GM12874 (cell line): ENCODE measurements at regions not wholly inside any gene's neighbourhood (a gene's known extent, or its start where the extent isn't known, plus 50 kb on each side); places are given as distances from the start of the nearest gene placed in this dataset.

ENCODE experiments used
- TF ChIP-seq, protein P1 (sequence below): IDR thresholded peaks from 2 replicates; pipeline ENCODE4 v1.5.1; 2011; ENCODE audit warnings: low read depth, mild to moderate bottlenecking, control low read depth, low read length, moderate library complexity; ENCODE audit not compliant: insufficient read depth

DNA sequence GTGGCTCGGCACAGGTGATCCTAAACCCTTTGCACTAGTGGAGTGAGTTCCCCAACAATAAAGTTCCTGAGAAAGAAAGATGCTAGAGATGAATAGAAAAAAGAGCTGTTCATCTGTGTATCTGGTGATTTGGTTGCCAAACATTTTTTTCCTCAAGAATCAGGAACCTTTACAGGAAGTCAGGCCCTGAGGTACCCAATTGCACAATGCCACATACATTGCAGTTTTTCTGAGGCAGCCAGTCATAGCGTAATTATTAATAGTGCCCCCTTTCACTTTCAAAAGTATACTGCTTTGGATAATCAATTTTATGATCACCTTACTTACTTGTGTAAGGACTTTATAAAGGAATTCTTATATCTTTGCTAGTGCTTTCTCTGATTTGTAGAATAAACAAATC, 346.3 kb upstream of the POU3F1 start:
- TF ChIP-seq, protein P1, sequence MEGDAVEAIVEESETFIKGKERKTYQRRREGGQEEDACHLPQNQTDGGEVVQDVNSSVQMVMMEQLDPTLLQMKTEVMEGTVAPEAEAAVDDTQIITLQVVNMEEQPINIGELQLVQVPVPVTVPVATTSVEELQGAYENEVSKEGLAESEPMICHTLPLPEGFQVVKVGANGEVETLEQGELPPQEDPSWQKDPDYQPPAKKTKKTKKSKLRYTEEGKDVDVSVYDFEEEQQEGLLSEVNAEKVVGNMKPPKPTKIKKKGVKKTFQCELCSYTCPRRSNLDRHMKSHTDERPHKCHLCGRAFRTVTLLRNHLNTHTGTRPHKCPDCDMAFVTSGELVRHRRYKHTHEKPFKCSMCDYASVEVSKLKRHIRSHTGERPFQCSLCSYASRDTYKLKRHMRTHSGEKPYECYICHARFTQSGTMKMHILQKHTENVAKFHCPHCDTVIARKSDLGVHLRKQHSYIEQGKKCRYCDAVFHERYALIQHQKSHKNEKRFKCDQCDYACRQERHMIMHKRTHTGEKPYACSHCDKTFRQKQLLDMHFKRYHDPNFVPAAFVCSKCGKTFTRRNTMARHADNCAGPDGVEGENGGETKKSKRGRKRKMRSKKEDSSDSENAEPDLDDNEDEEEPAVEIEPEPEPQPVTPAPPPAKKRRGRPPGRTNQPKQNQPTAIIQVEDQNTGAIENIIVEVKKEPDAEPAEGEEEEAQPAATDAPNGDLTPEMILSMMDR, result no peak

DNA sequence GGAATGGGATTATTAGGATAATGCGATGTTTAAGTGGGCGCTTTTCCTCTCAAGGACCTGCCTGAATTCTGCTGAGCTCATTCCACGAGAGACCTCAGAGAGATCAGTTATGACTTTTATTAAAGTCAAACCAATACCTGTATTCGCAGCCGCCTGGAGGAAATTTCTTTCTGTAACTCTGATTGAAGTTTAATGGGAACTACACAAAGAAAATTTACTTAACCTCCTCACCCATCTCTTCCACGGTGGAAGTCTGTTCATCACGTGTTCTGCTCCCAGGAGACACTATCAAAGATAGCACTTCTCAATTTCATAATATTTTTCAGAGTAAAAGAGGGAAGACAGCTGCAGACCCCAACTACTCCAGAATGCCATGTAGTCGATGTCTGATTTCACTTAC, 334.7 kb upstream of the POU3F1 start:
- TF ChIP-seq, protein P1, result no peak

DNA sequence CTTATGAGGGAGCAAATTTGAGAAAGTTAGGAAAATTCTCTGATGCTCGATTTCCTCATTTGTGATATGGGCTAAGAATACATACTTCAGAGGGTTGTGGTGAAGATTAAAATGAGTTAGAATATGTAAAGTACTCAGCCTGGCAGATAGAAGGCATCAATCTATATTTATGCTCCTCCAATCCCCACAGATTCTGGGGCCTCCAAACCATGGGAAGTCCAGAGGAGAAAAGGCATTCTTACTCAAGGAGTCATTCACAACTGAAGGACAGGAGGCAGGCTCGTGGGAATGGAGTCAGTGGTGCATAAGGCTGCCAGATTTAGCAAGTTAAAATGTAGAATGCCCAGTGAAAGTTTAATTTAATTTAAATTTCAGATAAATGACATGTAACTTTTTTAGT, 330.0 kb upstream of the POU3F1 start:
- TF ChIP-seq, protein P1, result no peak

DNA sequence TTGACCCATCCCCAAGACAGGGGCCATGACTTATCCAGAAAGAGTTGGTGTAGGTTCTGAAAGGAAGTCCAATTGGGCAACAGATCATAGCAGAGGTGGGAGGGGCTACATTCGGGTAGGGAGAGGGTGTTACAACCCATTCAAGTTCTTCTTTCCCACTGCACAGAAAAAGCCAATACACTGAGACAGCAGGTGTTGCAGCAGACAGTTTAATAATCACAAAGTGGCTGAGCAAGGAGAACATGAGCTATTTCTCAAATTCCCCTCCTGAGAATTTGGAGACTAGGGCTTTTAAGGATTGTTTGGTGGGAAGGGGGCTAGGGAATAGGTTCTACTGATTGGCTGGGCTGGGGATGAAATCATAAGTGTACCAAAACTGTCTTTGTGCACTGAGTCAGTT, 328.4 kb upstream of the POU3F1 start:
- TF ChIP-seq, protein P1, result no peak

DNA sequence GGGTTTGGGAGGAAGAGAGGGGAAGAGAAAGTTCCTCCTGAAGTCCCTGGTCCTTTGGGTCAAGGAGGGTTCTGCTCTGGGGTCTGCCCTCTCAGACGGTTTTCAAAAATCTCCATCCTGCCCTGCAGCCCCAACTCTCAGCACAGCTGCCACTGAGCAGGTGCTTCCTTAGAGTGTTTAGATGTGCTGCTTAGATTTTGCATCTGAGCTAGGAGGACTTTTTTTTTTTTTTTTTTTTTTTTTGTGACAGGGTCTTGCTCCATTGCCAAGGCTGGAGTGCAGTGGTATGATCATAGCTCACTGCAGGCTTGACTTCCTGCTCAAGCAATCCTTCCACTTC, 324.9 kb upstream of the POU3F1 start:
- TF ChIP-seq, protein P1, result no peak

DNA sequence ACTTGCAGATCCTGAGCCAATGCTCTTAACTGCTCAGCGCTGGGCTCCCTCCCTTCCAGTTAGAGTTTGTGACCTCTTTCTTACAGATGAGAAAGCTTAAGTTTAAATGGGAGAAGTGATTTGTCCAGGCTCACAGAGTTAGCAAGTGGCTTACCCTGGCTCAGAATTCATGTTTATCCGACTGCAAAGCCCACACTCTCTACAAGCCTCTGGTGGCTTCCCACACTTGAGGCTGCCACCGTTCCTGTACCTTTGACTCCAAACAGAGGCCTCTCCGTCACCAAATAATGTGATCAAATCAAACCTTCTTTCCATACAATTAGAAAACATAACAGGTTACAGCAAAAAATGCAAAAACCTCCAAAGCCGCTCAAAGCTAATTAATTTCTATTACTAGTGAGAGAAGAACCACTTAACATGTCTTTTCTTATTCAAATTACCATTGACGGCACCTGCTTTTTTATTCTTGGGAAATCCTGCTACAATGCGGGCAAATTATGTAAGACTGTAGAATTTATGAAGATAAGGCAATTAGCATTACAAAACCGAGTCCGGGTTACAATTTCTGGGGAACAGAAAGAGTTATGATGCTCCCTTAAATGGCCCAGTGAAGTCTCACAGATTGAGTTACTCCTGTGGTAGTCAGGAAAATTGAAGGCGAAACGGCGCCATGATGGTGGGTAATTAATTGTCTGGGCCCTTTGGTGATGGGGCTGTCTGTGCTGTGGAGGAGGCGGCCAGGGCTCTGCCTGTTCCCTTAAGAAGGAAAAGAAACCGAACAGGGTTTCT, 324.3 kb upstream of the POU3F1 start:
- TF ChIP-seq, protein P1, result no peak

DNA sequence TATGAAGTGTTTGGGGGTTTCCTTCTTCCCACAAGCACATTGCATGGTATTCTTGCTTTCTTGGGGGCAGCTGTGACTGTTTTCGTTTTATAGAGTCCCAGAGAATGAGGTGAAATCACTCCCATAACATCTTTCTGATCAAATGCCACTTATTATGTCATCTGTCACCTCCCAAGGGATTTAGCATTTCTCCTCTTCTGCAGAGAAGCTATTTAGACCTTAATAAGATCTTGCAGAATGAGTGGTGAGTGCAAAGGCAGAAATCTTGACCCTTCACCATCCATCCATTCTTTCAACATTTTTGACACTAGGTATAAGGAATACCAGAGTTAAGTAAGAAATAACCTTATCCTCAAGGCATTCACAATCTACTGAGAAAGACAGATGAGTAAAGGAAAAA, 318.6 kb upstream of the POU3F1 start:
- TF ChIP-seq, protein P1, result no peak
